ENCODE measurements at regions not wholly inside any gene's neighbourhood (a gene's known extent, or its start where the extent isn't known, plus 50 kb on each side); places are given as distances from the start of the nearest gene placed in this dataset.

DNA sequence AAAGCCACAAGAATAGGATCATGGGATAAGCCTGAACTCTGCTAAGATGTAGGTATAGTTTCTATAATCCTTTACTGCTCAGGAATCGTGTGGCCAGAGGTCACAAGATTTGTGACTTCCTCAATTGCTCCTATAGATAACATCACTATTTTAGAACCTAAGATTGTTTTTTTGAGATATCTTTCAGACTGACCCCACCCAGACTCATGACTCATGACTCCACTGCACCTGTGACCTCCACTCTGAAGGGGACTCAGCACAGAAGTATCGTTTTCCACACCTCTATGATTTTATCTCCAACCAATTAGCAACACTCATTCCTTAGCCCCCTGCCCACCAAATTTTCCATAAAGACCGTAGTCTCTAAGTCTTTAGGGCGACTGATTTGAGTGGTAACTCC, 124.5 kb upstream of the KCNK1 start:
- TF ChIP-seq, protein P1, sequence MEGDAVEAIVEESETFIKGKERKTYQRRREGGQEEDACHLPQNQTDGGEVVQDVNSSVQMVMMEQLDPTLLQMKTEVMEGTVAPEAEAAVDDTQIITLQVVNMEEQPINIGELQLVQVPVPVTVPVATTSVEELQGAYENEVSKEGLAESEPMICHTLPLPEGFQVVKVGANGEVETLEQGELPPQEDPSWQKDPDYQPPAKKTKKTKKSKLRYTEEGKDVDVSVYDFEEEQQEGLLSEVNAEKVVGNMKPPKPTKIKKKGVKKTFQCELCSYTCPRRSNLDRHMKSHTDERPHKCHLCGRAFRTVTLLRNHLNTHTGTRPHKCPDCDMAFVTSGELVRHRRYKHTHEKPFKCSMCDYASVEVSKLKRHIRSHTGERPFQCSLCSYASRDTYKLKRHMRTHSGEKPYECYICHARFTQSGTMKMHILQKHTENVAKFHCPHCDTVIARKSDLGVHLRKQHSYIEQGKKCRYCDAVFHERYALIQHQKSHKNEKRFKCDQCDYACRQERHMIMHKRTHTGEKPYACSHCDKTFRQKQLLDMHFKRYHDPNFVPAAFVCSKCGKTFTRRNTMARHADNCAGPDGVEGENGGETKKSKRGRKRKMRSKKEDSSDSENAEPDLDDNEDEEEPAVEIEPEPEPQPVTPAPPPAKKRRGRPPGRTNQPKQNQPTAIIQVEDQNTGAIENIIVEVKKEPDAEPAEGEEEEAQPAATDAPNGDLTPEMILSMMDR (IDR thresholded peaks at IDR 0.05; ENCODE audit: insufficient read depth, missing control alignments) = no peak
- DNase-seq (ENCODE audit: insufficient read length, low spot score) (no peak), FAIRE-seq (no peak)

DNA sequence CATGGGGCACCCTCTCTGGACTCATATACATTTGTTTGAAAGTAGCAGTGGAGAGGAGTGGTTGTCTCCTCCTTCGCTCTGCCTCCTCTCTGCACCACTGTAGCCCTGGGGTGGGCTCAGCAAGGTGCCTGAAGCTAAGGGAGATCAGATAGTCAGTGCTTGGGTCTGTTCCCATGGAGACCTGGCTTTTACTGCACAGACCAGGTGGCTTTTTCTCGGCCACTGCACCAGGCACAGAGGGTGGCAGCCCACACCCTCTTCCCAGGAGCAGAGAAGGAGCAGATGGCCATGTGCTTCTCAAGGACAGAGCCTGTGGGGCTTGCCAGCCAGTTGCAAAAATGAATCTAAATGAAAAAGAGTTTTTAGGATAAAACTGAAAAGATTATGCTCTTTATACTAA, 123.4 kb upstream of the KCNK1 start:
- FAIRE-seq = no peak
- DNase-seq (ENCODE audit: insufficient read length, low spot score) = no peak
- TF ChIP-seq, protein P1 (IDR thresholded peaks at IDR 0.05; ENCODE audit: insufficient read depth, missing control alignments) = no peak

DNA sequence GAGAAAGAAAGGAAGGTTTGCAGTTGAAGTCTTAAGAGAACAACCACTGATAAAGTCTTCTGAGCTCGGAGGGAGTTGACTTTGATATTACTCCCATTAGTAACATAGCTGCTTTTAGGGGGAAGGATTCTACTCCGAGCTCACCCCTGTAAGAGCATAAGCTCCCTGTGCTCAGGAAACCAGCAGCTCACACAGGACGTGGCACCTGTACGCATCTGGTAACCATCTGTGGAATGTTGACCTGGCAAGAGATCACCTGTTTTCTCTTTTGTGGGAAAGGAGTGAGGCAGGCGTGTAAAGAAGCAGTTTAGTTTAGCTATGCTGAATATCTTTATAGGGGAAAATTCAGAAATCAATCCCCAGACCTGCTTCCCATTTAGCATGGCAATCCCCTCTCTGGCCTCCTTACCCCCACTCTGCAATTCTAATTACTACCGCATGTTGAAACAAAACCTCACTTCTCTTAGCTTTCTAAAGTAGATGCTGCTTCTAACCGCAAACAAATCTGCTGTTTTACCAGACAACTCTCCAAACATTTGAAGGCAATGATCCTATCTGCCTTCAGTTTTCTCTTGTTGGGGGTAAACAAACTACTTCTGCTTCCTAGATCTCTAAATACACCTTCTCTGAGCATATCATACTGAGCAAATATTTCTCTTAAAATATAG, 121.8 kb upstream of the KCNK1 start:
- DNase-seq (ENCODE audit: insufficient read length, low spot score) (no peak), FAIRE-seq (no peak)
- TF ChIP-seq, protein P1 (IDR thresholded peaks at IDR 0.05; ENCODE audit: insufficient read depth, missing control alignments) = no peak

DNA sequence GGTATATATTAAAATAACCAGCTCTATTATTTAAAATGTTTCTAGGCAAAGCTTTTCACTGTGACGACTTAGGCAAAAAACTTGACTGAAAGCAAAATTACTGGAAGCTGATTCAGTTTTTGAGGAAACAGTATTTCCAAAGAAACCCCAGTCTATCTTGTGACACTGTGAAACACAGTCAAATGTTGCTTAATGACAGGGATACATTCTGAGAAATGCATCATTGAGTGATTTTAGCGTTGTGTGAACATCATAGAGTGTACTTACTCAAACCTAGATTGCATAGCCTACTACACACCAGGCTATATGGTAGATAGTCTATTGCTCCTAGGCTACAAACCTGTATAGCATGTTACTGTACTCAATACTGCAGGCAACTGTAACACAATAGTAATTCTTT, 116.9 kb upstream of the KCNK1 start:
- TF ChIP-seq, protein P1 (IDR thresholded peaks at IDR 0.05; ENCODE audit: insufficient read depth, missing control alignments) = no peak
- DNase-seq (ENCODE audit: insufficient read length, low spot score) = no peak
- FAIRE-seq = no peak

DNA sequence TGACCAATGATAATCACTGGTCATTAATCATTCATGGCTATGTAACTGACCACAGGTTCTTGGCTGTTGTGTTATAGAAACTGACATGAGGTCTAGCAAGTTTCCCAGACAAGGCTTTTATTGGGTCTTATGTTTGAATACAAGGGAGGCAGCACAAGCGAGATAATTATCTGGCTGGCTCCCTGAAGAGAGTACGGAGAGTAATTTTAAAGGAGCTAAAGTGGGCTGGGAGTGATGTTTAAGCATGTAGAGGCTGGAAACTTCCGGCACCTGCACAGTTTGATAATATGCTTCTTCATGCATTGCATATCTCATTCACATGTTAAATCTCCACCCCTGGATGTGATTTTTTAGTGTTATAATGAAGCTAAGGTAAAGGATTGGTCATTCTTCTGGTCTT, 116.2 kb upstream of the KCNK1 start:
- FAIRE-seq = no peak
- TF ChIP-seq, protein P1 (IDR thresholded peaks at IDR 0.05; ENCODE audit: insufficient read depth, missing control alignments) = no peak
- DNase-seq (ENCODE audit: insufficient read length, low spot score) = no peak

DNA sequence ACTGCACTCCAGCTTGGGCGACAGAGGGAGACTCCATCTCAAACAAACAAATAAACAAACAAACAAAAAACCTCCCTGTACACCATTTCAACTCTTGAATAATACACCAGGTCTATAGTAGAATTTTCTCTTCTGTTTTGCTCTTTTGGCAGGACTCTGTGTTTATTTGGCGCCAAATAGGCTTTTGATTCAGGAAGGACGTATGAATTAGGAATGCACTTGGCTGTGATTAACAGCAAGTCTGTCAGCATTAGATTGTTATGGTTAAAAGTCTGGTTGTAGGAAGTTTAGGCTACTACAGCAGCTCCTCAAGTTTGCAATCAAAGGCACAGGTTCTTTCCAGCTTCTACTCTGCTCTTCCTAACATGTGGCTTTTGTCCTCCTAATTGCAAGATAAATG, 113.8 kb upstream of the KCNK1 start:
- DNase-seq (ENCODE audit: insufficient read length, low spot score) (no peak), FAIRE-seq (peak; percentile 64)
- TF ChIP-seq, protein P1 (IDR thresholded peaks at IDR 0.05; ENCODE audit: insufficient read depth, missing control alignments) = no peak

DNA sequence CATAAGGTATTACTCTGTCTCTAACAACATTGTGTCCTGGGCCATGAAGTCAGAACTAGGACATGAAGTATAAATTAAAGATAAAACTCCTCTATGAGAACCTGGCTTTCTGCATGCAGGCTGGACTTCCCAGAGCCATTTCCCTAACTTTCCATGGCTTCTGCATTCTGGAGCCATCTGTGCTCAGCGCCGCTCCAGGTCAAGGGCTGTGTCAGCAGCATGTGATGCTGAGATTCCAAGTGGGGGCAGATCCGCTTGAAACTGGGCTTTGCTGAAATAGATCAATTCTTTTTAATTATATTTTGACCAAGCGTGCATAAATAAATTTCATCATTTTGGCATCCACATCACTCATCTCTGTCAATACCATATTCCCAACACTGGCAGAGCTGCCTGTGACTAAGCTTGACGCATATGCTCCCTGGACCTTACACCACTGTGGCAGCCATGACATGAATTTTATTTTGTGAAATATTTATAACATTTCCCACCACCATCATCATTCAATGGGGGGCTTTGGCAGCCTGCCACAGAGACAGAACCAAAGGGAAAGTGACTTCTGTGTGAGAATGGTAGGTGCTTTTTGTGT, 110.4 kb upstream of the KCNK1 start:
- TF ChIP-seq, protein P1 (IDR thresholded peaks at IDR 0.05; ENCODE audit: insufficient read depth, missing control alignments) = no peak
- DNase-seq (ENCODE audit: insufficient read length, low spot score) = no peak
- no peak for FAIRE-seq
